NB4 (cell line): ENCODE measurements at regions not wholly inside any gene's neighbourhood (a gene's known extent, or its start where the extent isn't known, plus 50 kb on each side); places are given as distances from the start of the nearest gene placed in this dataset.

Experiments
- DNase-seq: peaks from one replicate; pipeline ENCODE4 v3.0.0; 2010; ENCODE audit warnings: low read depth
- H3K4me3 ChIP-seq: one replicate; pipeline ENCODE4 v1.5.1; 2011; ENCODE audit warnings: mild to moderate bottlenecking, low read depth, low read length, moderate library complexity
- CTCF ChIP-seq: IDR thresholded peaks from one replicate; pipeline ENCODE4 v1.5.1; 2012; ENCODE audit warnings: low read depth, low read length
- MAX ChIP-seq: IDR thresholded peaks from 2 replicates; pipeline ENCODE4 v1.6.1; 2011; ENCODE audit warnings: low read depth, low read length
- MYC ChIP-seq: IDR thresholded peaks from 2 replicates; pipeline ENCODE4 v1.6.1; 2011; ENCODE audit warnings: low read depth, low read length
- POLR2A ChIP-seq: IDR thresholded peaks from 2 replicates; pipeline ENCODE4 v1.6.1; 2011; ENCODE audit warnings: mild to moderate bottlenecking; ENCODE audit not compliant: insufficient read length; ENCODE audit errors: extremely low read depth

GRCh38 chr2:116200086-116200485 is 1614.4 kb upstream of the DDX18 start:
- no peak for DNase-seq
- no peak overlapping the region for H3K4me3 ChIP-seq
- TF ChIP-seq MAX = no peak
- TF ChIP-seq MYC = no peak
- no peak for TF ChIP-seq POLR2A
- TF ChIP-seq CTCF = no peak

GRCh38 chr2:116211719-116212118 is 1602.8 kb upstream of the DDX18 start:
- no peak overlapping the region for H3K4me3 ChIP-seq
- DNase-seq = no peak
- TF ChIP-seq MYC (no peak), MAX (no peak), CTCF (no peak), POLR2A (no peak)

GRCh38 chr2:116222793-116223192 is 1591.7 kb upstream of the DDX18 start:
- TF ChIP-seq POLR2A (no peak), MAX (no peak), MYC (no peak), CTCF (no peak)

GRCh38 chr2:116223912-116224311 is 1590.6 kb upstream of the DDX18 start:
- DNase-seq = no peak
- H3K4me3 ChIP-seq = no peak overlapping the region
- no peak for TF ChIP-seq MAX
- TF ChIP-seq POLR2A = no peak
- TF ChIP-seq CTCF = no peak
- TF ChIP-seq MYC = no peak

More at GRCh38 chr2:116222793-116223192, 1591.7 kb upstream of the DDX18 start:
- DNase-seq = no peak
- H3K4me3 ChIP-seq = no peak overlapping the region

- no peak overlapping the region for H3K4me3 ChIP-seq
- no peak for TF ChIP-seq MAX
- TF ChIP-seq MYC = no peak
- TF ChIP-seq CTCF = no peak
- no peak for TF ChIP-seq POLR2A
- no peak for DNase-seq
Observed at GRCh38 chr2:116224610-116225009, 1589.9 kb upstream of the DDX18 start.

GRCh38 chr2:116238511-116238910 is 1576.0 kb upstream of the DDX18 start:
- no peak for DNase-seq
- no peak overlapping the region for H3K4me3 ChIP-seq
- TF ChIP-seq MYC (no peak), MAX (no peak), POLR2A (no peak), CTCF (no peak)
